IMR-90 (cell line): ENCODE measurements at regions not wholly inside any gene's neighbourhood (a gene's known extent, or its start where the extent isn't known, plus 50 kb on each side); places are given as distances from the start of the nearest gene placed in this dataset. TPM values are rescaled to one million over a fixed set of nuclear protein-coding genes. Genes with fewer than 3 reads are reported as not detected.

Source experiments
- ATAC-seq: fragments of 200-7000 bp; cut with Tn5 transposase; 2 replicates; pipeline ENCODE4 v1.9.1; 2020; ENCODE audit warnings: low read depth, mild to moderate bottlenecking, moderate library complexity
- BruUV-seq: library from RNA; stranded (reverse); fragments of 400-500 nt; replicated peaks from 2 replicates; lab custom pipeline; 2021; lab: Mats Ljungman, UMichigan
- CTCF ChIA-PET: fragments of 300-600 bp; formaldehyde crosslinking; extraction: SDS; loops from one replicate; lab custom pipeline; 2021; ENCODE audit warnings: antibody characterized with exemption; lab: Yijun Ruan, JAX
- POLR2A ChIA-PET: fragments of 300-600 bp; sonication (Branson Sonifier 250); formaldehyde crosslinking; loops from one replicate; lab custom pipeline; 2022; ENCODE audit warnings: antibody characterized with exemption; ENCODE audit not compliant: unreplicated experiment; lab: Charles Lee
- DNase-seq: peaks from one replicate; pipeline ENCODE4 v3.0.0; 2013
- H2AFZ ChIP-seq: replicated peaks from 2 replicates; pipeline ENCODE3; 2013; ENCODE audit warnings: low read length, mild to moderate bottlenecking; ENCODE audit not compliant: poor library complexity
- H2AK5ac ChIP-seq: 2 replicates; pipeline ENCODE4 v1.6.1; 2013; ENCODE audit warnings: low read depth, low read length, inconsistent platforms
- H2AK9ac ChIP-seq: replicated peaks from 2 replicates; pipeline ENCODE3; 2013; ENCODE audit warnings: mild to moderate bottlenecking, low read depth, low read length, moderate library complexity; ENCODE audit not compliant: poor library complexity
- H2BK120ac ChIP-seq: 2 replicates; pipeline ENCODE4 v1.6.1; 2013; ENCODE audit warnings: low read depth, low read length, inconsistent platforms
- H2BK15ac ChIP-seq: 3 replicates; pipeline ENCODE4 v1.6.1; 2013; ENCODE audit warnings: low read depth, low read length, inconsistent platforms
- H2BK20ac ChIP-seq: 2 replicates; pipeline ENCODE4 v1.6.1; 2013; ENCODE audit warnings: low read depth, mild to moderate bottlenecking, inconsistent platforms, low read length, moderate library complexity
- H2BK5ac ChIP-seq: 2 replicates; pipeline ENCODE4 v1.6.1; 2013; ENCODE audit warnings: mild to moderate bottlenecking, low read depth, low read length, inconsistent platforms; ENCODE audit not compliant: poor library complexity, severe bottlenecking
- H3K14ac ChIP-seq: replicated peaks from 2 replicates; pipeline ENCODE4 v1.6.1; 2013; ENCODE audit warnings: low read depth, low read length, inconsistent platforms
- H3K18ac ChIP-seq: 2 replicates; pipeline ENCODE4 v1.6.1; 2013; ENCODE audit warnings: low read depth, low read length, control low read depth
- H3K23ac ChIP-seq: 2 replicates; pipeline ENCODE4 v1.6.1; 2013; ENCODE audit warnings: low read depth, low read length, inconsistent platforms
- H3K27ac ChIP-seq: 2 replicates; pipeline ENCODE4 v1.5.1; 2013; ENCODE audit warnings: mild to moderate bottlenecking, control low read depth, low read length; ENCODE audit not compliant: insufficient read depth
- H3K27me3 ChIP-seq: 2 replicates; pipeline ENCODE4 v1.6.1; 2013; ENCODE audit warnings: low read length; ENCODE audit not compliant: control insufficient read depth, insufficient read depth
- H3K36me3 ChIP-seq: 2 replicates; pipeline ENCODE4 v1.6.1; 2013; ENCODE audit warnings: low read length, mixed read lengths; ENCODE audit not compliant: control insufficient read depth, insufficient read depth
- H3K4ac ChIP-seq: 2 replicates; pipeline ENCODE4 v1.6.1; 2013; ENCODE audit warnings: low read depth, low read length, inconsistent platforms
- H3K4me1 ChIP-seq: 2 replicates; pipeline ENCODE4 v1.6.1; 2013; ENCODE audit warnings: low read length, mixed read lengths; ENCODE audit not compliant: control insufficient read depth, insufficient read depth
- H3K4me2 ChIP-seq: 2 replicates; pipeline ENCODE4 v1.6.1; 2013; ENCODE audit warnings: low read depth, mild to moderate bottlenecking, control low read depth, low read length, moderate library complexity
- H3K4me3 ChIP-seq: 2 replicates; pipeline ENCODE4 v1.5.1; 2013; ENCODE audit warnings: low read depth, mild to moderate bottlenecking, control low read depth, low read length, moderate library complexity; ENCODE audit not compliant: insufficient read depth
- H3K56ac ChIP-seq: 2 replicates; pipeline ENCODE4 v1.6.1; 2013; ENCODE audit warnings: low read length, inconsistent platforms; ENCODE audit not compliant: insufficient read depth; ENCODE audit errors: extremely low read depth
- H3K79me1 ChIP-seq, 2 experiments: 2 replicates each; pipeline ENCODE4 v1.6.1; 2013; ENCODE audit warnings: low read length in 2 of 2, inconsistent platforms in 1 of 2, low read depth in 1 of 2
- H3K9ac ChIP-seq: 2 replicates; pipeline ENCODE4 v1.6.1; 2013; ENCODE audit warnings: low read depth, low read length, control low read depth
- H3K9me1 ChIP-seq: 2 replicates; pipeline ENCODE4 v1.6.1; 2013; ENCODE audit warnings: low read length, inconsistent platforms; ENCODE audit not compliant: insufficient read depth
- H3K9me3 ChIP-seq: 2 replicates; pipeline ENCODE4 v1.6.1; 2013; ENCODE audit warnings: low read length; ENCODE audit not compliant: control insufficient read depth, insufficient read depth
- H4K20me1 ChIP-seq: 2 replicates; pipeline ENCODE4 v1.6.1; 2013; ENCODE audit warnings: low read length, inconsistent platforms; ENCODE audit not compliant: insufficient read depth
- H4K5ac ChIP-seq: 2 replicates; pipeline ENCODE4 v1.6.1; 2013; ENCODE audit warnings: mild to moderate bottlenecking, low read depth, low read length, control low read depth
- H4K8ac ChIP-seq, 2 experiments: 2 replicates each; pipeline ENCODE4 v1.6.1; 2013; ENCODE audit warnings: low read depth in 2 of 2, low read length in 2 of 2, control low read depth in 1 of 2, inconsistent platforms in 1 of 2
- H4K91ac ChIP-seq: 2 replicates; pipeline ENCODE4 v1.6.1; 2013; ENCODE audit warnings: low read depth, low read length, inconsistent platforms; ENCODE audit not compliant: insufficient read depth
- ELK1 ChIP-seq: fragments of 150-350 bp; IDR thresholded peaks from 2 replicates; pipeline ENCODE4 v1.6.1; 2016; ENCODE audit warnings: low read depth, mild to moderate bottlenecking, low read length, moderate library complexity, borderline replicate concordance
- MAFK ChIP-seq: IDR thresholded peaks from 2 replicates; pipeline ENCODE4 v1.6.1; 2012; ENCODE audit warnings: low read depth, low read length, improper control_type of control experiment
- USF2 ChIP-seq: fragments of 150-350 bp; IDR thresholded peaks from 2 replicates; pipeline ENCODE4 v1.6.1; 2017; ENCODE audit warnings: mild to moderate bottlenecking, antibody characterized with exemption, low read length, low read depth
- WGBS, 2 experiments: methylation state at CpG; one replicate each; pipeline versions ENCODE4 v1.1.5 to v1.1.7; 2013; ENCODE audit warnings: missing lambda C conversion rate in 2 of 2; ENCODE audit not compliant: insufficient read length in 1 of 2; ENCODE audit errors: extremely low coverage in 2 of 2; 5-methylcytosine and 5-hydroxymethylcytosine counted together
- dilution Hi-C: fragments of 300-500 bp; cut with HindIII; formaldehyde crosslinking; loops from one replicate; pipeline ENCODE4 v1.14.3; 2018; ENCODE audit warnings: low sequenced_read_pairs; ENCODE audit not compliant: unreplicated experiment
- in situ Hi-C: fragments of 300-500 bp; cut with MboI; formaldehyde crosslinking; loops from 3 replicates; pipeline ENCODE4 v1.14.3; 2019; ENCODE audit warnings: low sequenced_read_pairs, inconsistent platforms, mixed read lengths
- intact Hi-C: fragments of 100-400 bp; cut with micrococcal nuclease; formaldehyde crosslinking; loops from 2 replicates; pipeline ENCODE4 v1.10.0; 2022
- microRNA-seq, 2 experiments: library from miRNA; stranded (forward) in 1 of 2; unstranded in 1 of 2; fragments of 10-50 nt in 1 of 2; fragments of <30 nt in 1 of 2; gene quantifications in 1 of 2; microRNA quantifications in 1 of 2; one replicate each; pipeline versions ENCODE3 to v1.1.0; 2013 to 2020; ENCODE audit not compliant: insufficient read depth in 1 of 2, insufficient read length in 1 of 2, unreplicated experiment in 1 of 2
- small RNA-seq, 5 experiments: library from RNA; depleted of rRNA; stranded (forward); fragments of <200 nt; gene quantifications; one replicate each; pipeline ENCODE3, GENCODE V24; 2012

DNA sequence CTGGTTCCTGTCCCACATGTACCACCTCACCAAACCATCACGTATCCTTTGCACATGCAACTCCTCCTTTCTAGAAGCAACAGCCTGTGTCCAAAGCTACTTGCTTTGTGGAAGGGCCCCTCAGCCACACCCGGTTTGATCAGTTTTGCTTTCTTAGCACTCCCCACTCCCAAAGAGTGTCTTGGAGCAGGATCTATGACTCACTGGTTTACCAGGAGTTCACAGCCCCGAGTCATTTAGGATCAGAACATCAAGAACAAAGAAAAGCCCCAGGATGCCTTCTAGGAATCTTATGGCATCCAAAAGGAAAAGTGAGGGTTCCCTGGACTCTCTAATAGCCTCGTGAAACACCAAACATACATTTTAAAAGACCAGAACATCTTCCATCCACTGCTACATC, 50.7 kb upstream of the IGF1R start:
- Histone ChIP-seq H3K9me1 (no peaks in the 10 kb centered on the region; the same call in 1 of the 2 replicates), H3K4me2 (no peak overlapping the region), H2AFZ (no peak overlapping the region), H3K23ac (no peak overlapping the region), H4K8ac (no peak overlapping the region), H3K18ac (no peak overlapping the region), H3K27me3 (peaks cover 10% of the 10 kb centered on the region), H3K9ac (no peak overlapping the region), H2BK120ac (no peak overlapping the region), H2BK15ac (no peak overlapping the region), H2AK5ac (peak overlapping the region; percentile 43; the same call in 1 of the 2 replicates), H3K79me1 (no peaks in the 10 kb centered on the region), H2AK9ac (no peak overlapping the region), H3K4ac (no peak overlapping the region), H3K27ac (no peak overlapping the region), H3K14ac (no peak overlapping the region), H3K36me3 (no peaks in the 10 kb centered on the region), H2BK5ac (no peak overlapping the region), H3K9me3 (no peaks in the 10 kb centered on the region), H4K20me1 (no peaks in the 10 kb centered on the region), H3K4me3 (no peak overlapping the region), H3K56ac (no peak overlapping the region), H3K4me1 (no peaks in the 10 kb centered on the region; the same call in 1 of the 2 replicates), H2BK20ac (no peak overlapping the region), H4K91ac (no peak overlapping the region), H4K5ac (no peak overlapping the region)
- ChIA-PET CTCF (no interaction called here), POLR2A (no interaction called here)
- in situ Hi-C loops (no loop called here), intact Hi-C loops (no loop called here), dilution Hi-C loops (no loop called here)
- BruUV-seq = no TSS peak
- ATAC-seq = no peak
- TF ChIP-seq MAFK (no peak), USF2 (no peak), ELK1 (no peak)
- WGBS, 2 experiments = 40% methylated on average over 1 of the region's 4 CpGs; no CpG with 5 or more reads in 1 of the 2 experiments
- DNase-seq = no peak

Small RNA genes in the stretch of these regions (microRNA-seq; reads per million reads assigned to microRNA genes)
- not detected for gene AC022523.2 (ENCODE audit: insufficient read depth, insufficient read length)
- not detected for gene RF00026 (ENCODE audit: insufficient read depth, insufficient read length)
- gene RNU6-1186P (ENCODE audit: insufficient read depth, insufficient read length) = not detected

Small RNA genes in the stretch of these regions (small RNA-seq; reads per million reads assigned to genes)
- 0 reads per million in 5 experiments for gene AC022523.2
- 0 reads per million in 5 experiments for gene RF00026
- 0 reads per million in 5 experiments for gene RNU6-1186P
